Dermis microvascular lymphatic vessel endothelial cell (primary cell): ENCODE measurements at regions not wholly inside any gene's neighbourhood (a gene's known extent, or its start where the extent isn't known, plus 50 kb on each side); places are given as distances from the start of the nearest gene placed in this dataset.

ENCODE experiments used
- DNase-seq, 2 donors: peaks; one replicate each; pipeline versions ENCODE4 v3.0.0 to v3.0.0-alpha.2; 2010; ENCODE audit warnings: low read depth in 2 of 2

DNA sequence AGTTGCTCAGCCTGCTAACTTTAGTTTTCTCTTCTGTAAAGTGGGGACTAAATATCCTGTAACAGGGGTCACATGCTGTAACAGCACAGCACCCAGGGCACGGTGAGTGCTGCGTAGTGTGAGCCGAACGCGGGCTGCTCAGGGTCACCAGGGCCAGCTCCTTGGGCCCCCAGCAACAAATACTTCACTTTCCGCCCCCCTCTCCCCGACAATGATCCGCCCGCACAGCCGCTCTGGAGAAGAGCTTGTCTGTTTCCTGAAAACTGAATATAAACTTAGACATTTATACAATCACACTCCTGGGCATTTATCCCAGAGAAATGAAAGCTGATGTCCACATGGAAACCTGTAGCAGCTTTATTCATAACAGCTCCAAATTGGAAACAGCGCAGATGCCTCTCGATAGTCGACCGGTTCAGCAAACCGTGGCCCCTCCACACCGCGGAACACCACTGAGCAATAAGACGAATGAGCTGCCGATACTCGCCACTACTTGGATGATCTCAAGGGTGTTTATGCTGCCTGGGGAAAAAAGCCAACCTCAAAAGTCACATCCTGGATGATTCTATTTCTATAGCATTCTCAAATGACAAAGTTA lies 267.2 kb downstream of the PARN start:
- no peak for DNase-seq

DNA sequence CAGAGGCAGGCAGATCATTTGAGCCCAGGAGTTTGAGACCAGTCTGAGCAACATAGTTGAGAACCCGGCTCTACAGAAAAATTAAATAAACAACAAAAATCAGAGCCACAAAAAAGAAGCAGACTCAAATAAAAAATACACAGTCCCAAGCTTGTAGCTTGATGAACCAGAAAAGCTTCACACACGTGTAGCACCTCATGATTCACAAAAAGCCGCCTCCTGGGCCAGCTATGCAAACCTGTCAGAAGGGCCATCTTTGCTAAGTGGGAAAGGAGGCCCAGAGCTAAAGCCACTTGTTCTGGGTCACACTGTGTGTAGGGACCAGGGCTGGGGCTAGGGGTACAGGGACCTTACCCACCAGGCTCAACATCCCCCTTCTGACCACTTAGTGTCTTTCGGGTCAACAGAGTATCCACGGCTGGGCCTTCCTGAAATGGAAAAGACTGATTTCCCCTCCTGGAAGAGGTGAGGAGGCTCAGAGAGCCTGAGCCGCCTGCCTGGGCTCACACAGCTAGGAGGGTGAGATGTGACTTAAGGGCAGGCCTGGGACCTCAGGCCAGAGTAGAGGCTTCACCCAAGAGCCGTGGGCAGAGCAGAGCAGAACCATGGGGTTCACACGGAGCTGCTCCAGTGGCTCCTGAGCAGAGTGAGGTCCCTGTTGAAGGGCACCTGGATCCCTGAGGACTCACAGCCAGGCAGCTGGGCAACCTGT lies 269.6 kb downstream of the PARN start:
- DNase-seq, result no peak

DNA sequence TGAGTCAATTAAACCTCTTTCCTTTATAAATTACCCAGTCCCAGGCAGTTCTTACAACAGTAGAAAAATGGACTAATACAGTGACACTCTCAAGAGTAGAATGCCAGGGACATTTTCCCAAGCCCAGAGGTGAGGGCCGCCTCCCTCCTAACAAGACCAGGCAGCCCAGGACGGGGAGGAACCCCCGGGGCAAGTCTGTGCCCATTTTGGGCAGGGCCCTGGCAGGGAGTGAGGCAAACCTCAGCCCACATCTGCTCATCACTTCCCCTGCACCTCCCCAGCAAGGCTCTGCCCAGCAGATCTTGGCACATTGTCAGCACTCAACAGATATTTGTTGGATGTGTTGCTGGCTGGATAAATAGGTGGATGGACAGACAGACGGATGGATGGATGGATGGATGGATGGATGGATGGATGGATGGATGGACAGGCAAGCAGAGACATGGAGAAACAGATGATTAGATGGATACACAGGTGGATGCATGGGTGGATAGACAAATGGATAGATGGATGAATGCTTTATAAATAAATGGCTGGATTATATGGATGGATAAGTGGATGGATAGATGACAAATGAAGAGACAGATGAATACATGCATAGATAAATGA lies 271.3 kb downstream of the PARN start:
- DNase-seq, result no peak

- no peak for DNase-seq
Measured at GRCh38 chr16:14357328-14357727, 272.7 kb downstream of the PARN start.

- no peak for DNase-seq
Measured at GRCh38 chr16:14356064-14356463, 274.0 kb downstream of the PARN start.

DNA sequence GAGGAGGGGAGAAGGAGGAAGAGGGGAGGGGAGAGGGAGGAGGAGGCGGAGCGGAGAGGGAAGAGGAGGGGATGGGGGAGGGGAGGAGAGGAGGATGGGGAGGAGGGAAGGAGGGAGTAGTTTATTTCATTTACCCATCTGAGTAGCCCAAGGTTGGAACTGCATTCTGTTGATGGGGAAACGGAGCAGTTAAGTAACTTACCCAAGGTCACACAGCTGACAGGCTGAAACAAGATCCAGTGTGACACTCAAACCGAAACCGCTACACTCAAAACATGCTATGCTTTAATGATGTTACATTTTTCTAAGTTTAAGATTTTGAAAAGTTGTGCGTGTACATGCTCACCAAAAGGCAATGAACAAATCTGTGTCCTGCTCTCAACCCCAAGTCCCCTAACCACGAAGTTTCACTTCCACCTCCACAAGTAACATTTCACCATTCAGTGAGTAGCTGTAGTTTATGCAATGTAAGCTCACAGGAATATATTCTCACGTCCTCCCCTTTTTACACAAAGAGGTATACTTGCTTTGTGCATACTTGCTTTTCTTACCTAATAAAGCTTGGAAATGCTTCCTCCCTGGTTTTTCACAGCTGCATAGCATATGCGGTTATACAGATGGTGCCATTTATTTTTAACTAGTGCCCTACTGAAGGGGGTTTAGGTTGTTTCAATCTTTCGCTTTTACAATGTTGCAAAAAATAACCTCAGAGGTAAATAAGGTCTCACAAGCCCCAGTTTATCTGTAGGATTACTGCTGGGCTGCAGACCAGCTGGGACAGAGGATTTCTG lies 275.3 kb downstream of the PARN start:
- DNase-seq, result no peak

- no peak for DNase-seq
Measured at GRCh38 chr16:14353340-14353739, 276.7 kb downstream of the PARN start.

DNA sequence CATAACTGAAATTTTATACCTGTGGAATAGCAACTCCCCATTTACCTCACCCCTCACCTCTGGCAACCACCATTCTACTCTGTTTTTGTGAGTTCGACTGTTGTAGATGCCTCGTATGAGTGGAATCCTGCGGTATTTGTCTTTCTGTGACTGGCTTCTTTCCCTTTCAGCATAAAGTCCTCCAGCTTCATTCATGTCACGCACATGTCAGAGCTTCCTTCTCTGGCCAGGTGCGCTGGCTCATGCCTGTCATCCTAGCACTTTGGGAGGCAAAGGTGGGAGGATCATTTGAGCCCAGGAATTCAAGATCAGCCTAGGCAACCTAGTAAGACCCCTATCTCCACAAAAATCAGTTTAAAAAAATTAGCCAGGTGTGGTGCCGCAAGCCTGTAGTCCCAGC lies 278.4 kb downstream of the PARN start:
- no peak for DNase-seq

DNA sequence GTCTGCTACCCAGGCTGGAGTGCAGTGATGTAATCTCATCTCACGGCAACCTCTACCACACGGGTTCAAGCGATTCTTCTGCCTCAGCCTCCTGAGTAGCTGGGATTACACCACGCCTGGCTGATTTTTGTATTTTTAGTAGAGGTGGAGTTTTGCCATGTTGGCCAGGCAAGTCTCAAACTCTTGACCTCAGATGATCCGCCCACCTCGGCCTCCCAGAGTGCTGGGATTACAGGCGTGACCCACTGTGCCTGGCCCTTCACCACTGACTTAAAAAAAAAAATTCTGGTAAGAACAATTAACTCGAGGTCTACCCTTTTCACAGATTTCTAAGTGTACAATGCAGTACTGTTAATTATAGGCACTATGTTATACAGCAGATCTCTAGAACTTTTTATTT lies 279.4 kb downstream of the PARN start:
- no peak for DNase-seq

DNA sequence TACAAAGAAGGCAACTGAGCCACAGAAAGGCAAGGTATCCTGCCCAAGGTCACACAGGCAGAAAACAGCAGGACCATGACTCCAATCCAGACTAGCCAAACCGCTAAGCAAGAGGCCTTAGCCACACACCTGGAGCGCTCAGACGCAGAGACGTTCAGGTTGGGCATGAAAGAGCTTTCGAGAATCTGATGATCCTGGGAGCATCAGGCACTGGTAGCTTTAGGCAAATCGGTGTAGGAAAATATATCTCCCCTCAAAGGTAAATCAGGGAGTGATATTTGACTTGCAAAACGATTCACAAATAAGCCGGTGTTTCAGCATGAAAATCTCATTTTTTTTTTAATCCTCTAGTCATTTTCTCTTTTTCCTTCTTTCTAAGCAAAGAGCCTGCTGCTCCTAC lies 279.0 kb downstream of the MRTFB start:
- DNase-seq, result no peak

- no peak for DNase-seq
Measured at GRCh38 chr16:14347706-14348105, 276.6 kb downstream of the MRTFB start.

- DNase-seq, result no peak
Measured at GRCh38 chr16:14346278-14347142, 275.4 kb downstream of the MRTFB start.

GRCh38 chr16:14345512-14346115 lies 274.5 kb downstream of the MRTFB start:
- DNase-seq, result no peak

GRCh38 chr16:14344945-14345344 lies 273.8 kb downstream of the MRTFB start:
- DNase-seq, result no peak

DNA sequence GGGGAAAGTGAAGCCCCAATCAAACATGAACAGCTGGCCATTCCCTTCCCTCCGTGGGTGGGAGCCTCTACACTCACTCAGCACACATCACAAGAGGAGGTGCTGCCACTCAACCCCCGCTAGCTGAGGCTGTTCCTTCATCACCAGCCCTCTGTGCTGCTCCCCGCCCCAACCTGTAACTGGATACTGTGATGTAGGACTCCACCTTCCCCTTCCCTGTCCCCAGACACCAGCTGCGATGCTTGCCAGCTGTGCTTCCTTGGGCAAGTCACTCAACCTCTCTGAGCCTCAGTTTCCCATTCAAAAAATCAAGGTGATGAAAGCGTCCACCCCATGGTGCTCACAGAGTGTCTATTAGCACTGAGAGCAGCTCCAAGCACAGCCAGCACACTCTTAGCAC lies 273.2 kb downstream of the MRTFB start:
- DNase-seq, result no peak

DNA sequence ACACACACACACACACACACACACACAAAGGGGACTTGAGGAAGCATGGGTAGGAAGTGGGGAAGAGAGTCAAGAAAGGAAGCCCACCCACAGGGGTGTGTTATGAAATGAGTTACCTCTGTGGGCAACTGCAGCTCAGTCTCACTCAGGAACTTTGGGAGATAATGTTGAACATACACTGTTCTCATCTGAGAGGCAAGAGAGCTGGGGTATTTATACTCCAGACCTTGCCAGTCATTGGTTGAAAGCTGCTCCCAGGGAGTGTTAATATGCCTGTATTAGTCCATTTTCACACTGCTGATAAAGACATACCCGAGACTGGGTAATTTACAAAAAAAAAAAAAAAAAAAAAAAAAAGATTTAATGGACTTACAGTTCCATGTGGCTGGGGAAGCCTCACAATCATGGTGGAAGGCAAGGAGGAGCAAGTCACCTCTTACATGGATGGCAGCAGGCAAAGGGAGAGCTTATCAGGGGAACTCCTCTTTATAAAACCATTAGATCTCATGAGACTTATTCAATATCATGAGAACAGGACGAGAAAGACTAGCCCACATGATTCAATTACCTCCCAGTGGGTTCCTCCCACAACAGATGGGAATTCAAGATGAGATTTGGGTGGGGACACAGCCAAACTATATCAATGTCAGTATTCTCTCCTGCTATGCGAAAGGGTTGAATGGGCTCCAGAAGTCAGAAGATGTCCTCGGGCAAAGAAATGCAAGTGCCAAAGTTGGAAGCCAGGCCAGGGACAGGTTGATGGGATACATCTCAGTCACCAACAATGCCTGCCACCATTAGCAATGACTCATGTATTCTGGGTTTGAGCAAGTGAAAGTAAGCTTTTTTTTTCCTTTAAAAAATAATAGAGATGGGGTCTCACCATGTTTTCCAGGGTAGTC lies 270.5 kb downstream of the MRTFB start:
- no peak for DNase-seq

GRCh38 chr16:14339694-14340093 lies 268.6 kb downstream of the MRTFB start:
- no peak for DNase-seq

DNA sequence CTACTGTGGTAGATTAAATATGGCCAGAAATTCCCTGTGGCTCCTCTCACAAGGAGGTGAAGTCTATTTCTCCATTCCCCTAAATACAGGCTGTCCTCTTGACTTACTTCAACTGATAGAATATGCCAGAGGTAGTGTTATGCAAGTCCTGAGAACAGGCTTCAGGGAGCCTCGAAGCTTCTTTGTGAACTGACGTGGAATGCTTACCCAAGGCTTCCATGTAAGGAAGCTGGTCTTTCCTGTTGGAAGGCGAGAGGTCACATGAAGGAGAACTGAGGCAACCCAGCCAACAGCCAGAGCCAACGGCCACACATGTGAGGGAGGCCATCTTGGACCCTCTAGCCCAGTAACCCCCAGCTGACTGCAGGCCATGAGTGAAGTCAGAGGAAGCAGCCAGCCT lies 267.9 kb downstream of the MRTFB start:
- no peak for DNase-seq

- no peak for DNase-seq
Measured at GRCh38 chr16:14338236-14338635, 267.1 kb downstream of the MRTFB start.
